ENCODE measurements at regions not wholly inside any gene's neighbourhood (a gene's known extent, or its start where the extent isn't known, plus 50 kb on each side); places are given as distances from the start of the nearest gene placed in this dataset.
"Not testable (repeated sequence)": the region's sequence is repeated elsewhere in the genome, so short reads cannot be mapped to it uniquely, and the experiment has no call there.

- no peak for DNase-seq (ENCODE audit: low spot score)
Observed at GRCh38 chr11:82047200-82047599, 686.5 kb downstream of the FAM181B start.

GRCh38 chr11:82046778-82047177 is 686.9 kb downstream of the FAM181B start:
- DNase-seq (ENCODE audit: low spot score), result no peak

GRCh38 chr11:82045748-82046457 is 687.8 kb downstream of the FAM181B start:
- no peak for DNase-seq (ENCODE audit: low spot score)

- no peak for DNase-seq (ENCODE audit: low spot score)
Observed at GRCh38 chr11:82043316-82043715, 690.3 kb downstream of the FAM181B start.

DNA sequence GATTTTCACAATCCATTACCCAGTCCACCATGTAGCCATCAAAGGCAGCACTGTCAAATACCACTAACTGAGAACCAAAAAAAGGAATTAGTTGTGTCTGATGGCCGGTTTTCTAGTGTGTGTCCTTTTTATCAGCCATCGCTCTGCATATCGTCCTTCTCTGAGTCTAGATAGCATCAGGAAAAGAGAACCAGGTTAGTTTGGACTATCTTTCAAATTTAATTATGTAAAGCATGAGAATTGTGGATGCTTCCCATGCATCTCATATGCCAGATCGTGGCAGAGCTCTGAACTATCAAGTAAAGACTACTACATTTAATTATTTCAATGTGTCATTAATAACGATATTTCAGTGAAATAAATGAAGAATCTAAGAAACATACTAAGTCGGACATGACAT is 691.9 kb downstream of the FAM181B start:
- no peak for DNase-seq (ENCODE audit: low spot score)

DNA sequence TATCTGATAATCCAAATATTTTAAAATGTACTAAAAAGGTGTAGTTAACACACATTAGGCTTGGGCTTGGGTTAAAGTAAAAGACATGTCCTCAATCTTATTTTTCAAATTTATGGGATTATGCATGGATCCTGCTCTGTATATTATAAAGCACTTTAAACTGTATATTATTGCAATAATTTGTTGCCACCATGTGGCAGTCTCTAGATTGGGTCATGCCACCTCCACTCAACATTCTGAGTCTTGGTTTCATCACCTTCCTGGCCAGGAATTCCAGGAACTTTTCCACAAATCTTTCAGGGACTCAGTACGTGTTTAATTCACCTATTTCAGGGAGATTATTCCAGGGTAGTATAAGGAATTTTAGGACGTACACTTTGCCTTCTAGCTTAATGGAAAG is 695.5 kb downstream of the FAM181B start:
- no peak for DNase-seq (ENCODE audit: low spot score)

GRCh38 chr11:82034527-82034926 is 699.1 kb downstream of the FAM181B start:
- DNase-seq (ENCODE audit: low spot score), result no peak

- DNase-seq (ENCODE audit: low spot score), result not testable (repeated sequence)
Observed at GRCh38 chr11:82027335-82027734, 706.3 kb downstream of the FAM181B start.

- no peak for DNase-seq (ENCODE audit: low spot score)
Observed at GRCh38 chr11:82024760-82025159, 708.9 kb downstream of the FAM181B start.

GRCh38 chr11:82012276-82012675 is 721.4 kb downstream of the FAM181B start:
- DNase-seq (ENCODE audit: low spot score), result no peak

- no peak for DNase-seq (ENCODE audit: low spot score)
Observed at GRCh38 chr11:82009133-82009532, 724.5 kb downstream of the FAM181B start.

DNA sequence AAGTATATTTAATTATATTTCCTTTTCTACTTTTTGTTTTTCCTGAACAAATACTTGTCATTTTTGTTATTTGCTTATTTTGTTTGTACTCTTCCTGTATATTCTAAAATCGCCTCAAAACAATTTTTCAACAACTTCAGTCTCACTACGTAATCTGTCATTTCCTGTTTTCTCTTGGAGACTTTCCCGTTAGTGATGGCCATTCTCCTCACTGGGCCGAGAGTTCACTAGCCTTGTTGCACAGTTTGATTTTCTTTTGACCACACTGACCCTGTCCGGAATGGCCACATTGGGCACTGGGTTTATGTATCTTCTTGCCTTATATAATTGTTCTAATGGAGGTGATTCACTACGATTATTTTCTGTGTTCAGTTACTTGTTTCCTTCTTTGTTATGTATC is 726.1 kb downstream of the FAM181B start:
- no peak for DNase-seq (ENCODE audit: low spot score)

GRCh38 chr11:82004537-82005213 is 729.0 kb downstream of the FAM181B start:
- DNase-seq (ENCODE audit: low spot score), result no peak

- DNase-seq (ENCODE audit: low spot score), result no peak
Observed at GRCh38 chr11:82003671-82004515, 729.8 kb downstream of the FAM181B start.

DNA sequence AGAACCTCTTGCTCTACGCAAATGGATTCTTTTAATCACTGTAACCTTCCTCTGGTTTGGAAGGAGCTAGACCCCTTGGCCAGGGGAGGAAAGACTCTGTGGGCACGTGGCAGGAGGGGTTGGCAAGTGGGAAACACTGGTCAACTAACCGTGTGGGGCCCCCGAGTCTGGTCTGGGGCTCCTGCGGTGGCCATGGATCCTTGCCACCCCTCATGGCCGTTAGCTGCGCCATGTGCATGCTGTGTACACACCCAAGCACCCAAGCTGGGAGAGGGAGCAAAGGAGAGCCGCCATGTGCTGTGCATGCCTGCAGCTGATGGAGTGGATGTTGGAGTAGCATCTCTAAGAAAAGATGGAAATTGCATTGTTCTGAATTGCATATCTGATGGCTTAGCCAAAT is 730.6 kb downstream of the FAM181B start:
- no peak for DNase-seq (ENCODE audit: low spot score)

DNA sequence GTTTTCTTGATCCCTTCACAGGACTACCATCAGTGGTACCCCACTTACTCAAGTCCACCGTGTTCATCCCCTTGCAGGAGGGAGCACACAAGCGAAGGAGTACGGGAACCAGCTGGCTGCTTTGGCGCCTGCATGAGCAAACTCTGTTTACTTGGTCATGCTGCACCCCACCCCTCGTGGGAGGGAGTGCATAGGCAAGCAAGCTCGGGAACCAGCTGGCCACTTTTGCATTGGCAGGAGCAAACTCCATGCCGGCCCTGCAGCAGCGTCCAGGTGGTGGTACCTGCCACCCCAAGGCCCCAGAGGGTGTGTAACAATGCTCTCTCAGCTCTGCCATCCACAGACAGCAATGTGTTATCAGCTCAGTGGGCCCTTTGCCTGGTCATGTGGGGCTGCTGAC is 737.8 kb downstream of the FAM181B start:
- DNase-seq (ENCODE audit: low spot score), result no peak

- no peak for DNase-seq (ENCODE audit: low spot score)
Observed at GRCh38 chr11:81993755-81994154, 739.9 kb downstream of the FAM181B start.

GRCh38 chr11:81990659-81991443 is 742.8 kb downstream of the FAM181B start:
- no peak for DNase-seq (ENCODE audit: low spot score)

- no peak for DNase-seq (ENCODE audit: low spot score)
Observed at GRCh38 chr11:81989093-81989492, 744.6 kb downstream of the FAM181B start.

DNA sequence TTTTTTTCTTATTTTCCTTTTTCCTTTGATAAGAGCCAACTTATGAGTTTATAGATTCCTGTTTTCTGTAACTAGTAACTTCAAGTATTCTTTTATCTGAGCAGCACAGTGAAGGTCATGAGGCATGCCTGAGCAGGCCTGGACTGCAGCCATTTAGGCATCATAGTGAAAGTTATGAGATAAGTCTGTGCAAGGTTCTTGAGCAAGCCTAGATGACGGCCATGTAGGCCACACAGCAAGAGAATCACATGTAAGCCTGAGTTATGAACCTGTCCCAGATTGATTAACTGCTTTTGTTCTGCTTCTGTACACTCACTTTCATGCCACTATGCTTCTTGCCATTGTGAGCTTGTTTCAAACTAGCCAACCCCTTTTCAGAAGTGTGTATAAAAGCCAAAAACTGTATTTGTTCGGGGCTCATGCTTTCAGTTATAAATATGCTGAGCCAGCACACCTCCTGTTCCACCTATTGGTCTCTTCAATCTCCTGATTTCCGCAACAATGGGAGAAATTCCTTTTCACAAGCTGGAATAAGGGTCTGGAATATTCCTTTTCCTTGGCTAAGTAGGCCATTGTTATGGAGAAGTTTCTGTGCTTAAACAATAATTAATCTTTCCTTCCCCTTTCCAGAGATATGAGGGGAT is 745.7 kb downstream of the FAM181B start:
- no peak for DNase-seq (ENCODE audit: low spot score)

- no peak for DNase-seq (ENCODE audit: low spot score)
Observed at GRCh38 chr11:81986556-81987161, 747.0 kb downstream of the FAM181B start.
